Body of pancreas (tissue), 4 donors: ENCODE measurements at regions not wholly inside any gene's neighbourhood (a gene's known extent, or its start where the extent isn't known, plus 50 kb on each side); places are given as distances from the start of the nearest gene placed in this dataset.

Source experiments
- CTCF ChIP-seq, 7 experiments: fragments of 450-650 bp in 4 of 7; fragments of 200-600 bp in 3 of 7; sonication (generic) in 3 of 7; IDR thresholded peaks; one replicate each; pipeline ENCODE4 v1.5.1; 2016 to 2019; ENCODE audit warnings: antibody characterized with exemption in 7 of 7
- POLR2A ChIP-seq, 3 donors: fragments of 450-650 bp; IDR thresholded peaks; one replicate each; pipeline ENCODE4 v1.6.1; 2016; ENCODE audit warnings: antibody characterized with exemption in 3 of 3, mild to moderate bottlenecking in 2 of 3

DNA sequence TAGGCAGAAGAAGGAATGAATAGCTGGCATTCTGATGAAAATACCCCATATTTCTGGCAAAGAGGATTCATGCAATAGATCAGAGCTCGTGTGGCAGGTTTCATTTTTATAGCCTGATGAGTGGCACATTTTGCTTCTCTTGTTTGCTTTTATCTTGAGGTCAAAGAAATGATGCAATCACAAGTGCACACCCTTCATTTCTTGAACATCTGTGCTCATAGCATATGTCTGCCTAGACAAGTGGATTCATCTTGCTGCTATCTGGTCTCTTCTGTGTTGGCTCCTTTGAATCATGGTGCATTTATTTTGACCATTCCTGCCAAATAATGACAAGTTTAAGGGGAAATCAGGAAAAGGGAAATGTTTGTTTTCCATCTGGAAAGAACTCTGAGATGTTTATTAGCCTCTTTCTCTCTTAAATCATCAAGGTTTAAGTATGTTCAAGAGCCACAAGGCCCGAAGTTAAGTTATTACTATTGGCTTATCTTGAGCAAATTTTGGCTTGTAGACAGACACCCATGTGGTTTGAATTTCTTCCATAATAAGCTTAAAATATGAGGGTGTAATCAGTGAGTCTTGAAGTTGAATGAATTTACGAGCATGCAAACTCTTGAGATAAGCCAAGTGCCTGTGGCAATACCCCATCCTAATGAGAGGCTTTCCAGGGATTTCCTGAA, 59.3 kb upstream of the HS3ST1 start:
- no peak for TF ChIP-seq CTCF (IDR thresholded peaks at IDR 0.05)
- no peak for TF ChIP-seq POLR2A (IDR thresholded peaks at IDR 0.05)
